22Rv1 (cell line): ENCODE measurements at regions not wholly inside any gene's neighbourhood (a gene's known extent, or its start where the extent isn't known, plus 50 kb on each side); places are given as distances from the start of the nearest gene placed in this dataset.

Source experiments
- H3K27ac ChIP-seq: fragments of 450-650 bp; 2 replicates; pipeline ENCODE4 v1.5.1; 2017
- CTCF ChIP-seq: fragments of 450-650 bp; IDR thresholded peaks from 2 replicates; pipeline ENCODE4 v1.5.1; 2017; ENCODE audit warnings: mild to moderate bottlenecking
- ZFX ChIP-seq: fragments of 450-650 bp; IDR thresholded peaks from 2 replicates; pipeline ENCODE4 v1.6.1; 2017; ENCODE audit warnings: antibody characterized with exemption, borderline replicate concordance

GRCh38 chr4:38400946-38401345 lies 263.1 kb upstream of the KLF3 start:
- H3K27ac ChIP-seq = no peak overlapping the region
- TF ChIP-seq ZFX (no peak), CTCF (no peak)

GRCh38 chr4:38406243-38406642 lies 257.8 kb upstream of the KLF3 start:
- no peak overlapping the region for H3K27ac ChIP-seq
- TF ChIP-seq ZFX = no peak
- TF ChIP-seq CTCF = no peak

GRCh38 chr4:38409852-38410251 lies 254.1 kb upstream of the KLF3 start:
- TF ChIP-seq ZFX (no peak), CTCF (no peak)
- H3K27ac ChIP-seq = no peak overlapping the region

- TF ChIP-seq ZFX (no peak), CTCF (no peak)
- no peak overlapping the region for H3K27ac ChIP-seq
Observed at GRCh38 chr4:38411092-38411491, 252.9 kb upstream of the KLF3 start.

GRCh38 chr4:38411981-38412536 lies 251.9 kb upstream of the KLF3 start:
- TF ChIP-seq ZFX = no peak
- TF ChIP-seq CTCF = no peak
- H3K27ac ChIP-seq = no peak overlapping the region

- no peak overlapping the region for H3K27ac ChIP-seq
- TF ChIP-seq CTCF = no peak
- TF ChIP-seq ZFX = no peak
Observed at GRCh38 chr4:38413524-38414341, 250.3 kb upstream of the KLF3 start.

GRCh38 chr4:38414410-38414809 lies 249.6 kb upstream of the KLF3 start:
- H3K27ac ChIP-seq = no peak overlapping the region

More at GRCh38 chr4:38414410-38414809, 249.6 kb upstream of the KLF3 start:
- TF ChIP-seq ZFX (no peak), CTCF (no peak)
